Skin of body (tissue), 1 donor: ENCODE measurements at regions not wholly inside any gene's neighbourhood (a gene's known extent, or its start where the extent isn't known, plus 50 kb on each side); places are given as distances from the start of the nearest gene placed in this dataset. TPM values are rescaled to one million over a fixed set of nuclear protein-coding genes. Genes with fewer than 3 reads are reported as not detected.

Experiments
- small RNA-seq: library from RNA; depleted of rRNA; stranded (forward); fragments of <200 nt; gene quantifications from one replicate; pipeline ENCODE3, GENCODE V24; 2014; ENCODE audit warnings: low replicate concordance

Small RNA genes in the stretch of these regions (small RNA-seq; reads per million reads assigned to genes)
- not detected for gene RNU6-164P
